EH (cell line): ENCODE measurements at regions not wholly inside any gene's neighbourhood (a gene's known extent, or its start where the extent isn't known, plus 50 kb on each side); places are given as distances from the start of the nearest gene placed in this dataset.

Experiments
- DNase-seq: peaks from one replicate; pipeline ENCODE4 v3.0.0-alpha.2; 2015; ENCODE audit warnings: low read depth

GRCh38 chr14:99347561-99347960 lies 75.6 kb upstream of the BCL11B start:
- DNase-seq: no peak

DNA sequence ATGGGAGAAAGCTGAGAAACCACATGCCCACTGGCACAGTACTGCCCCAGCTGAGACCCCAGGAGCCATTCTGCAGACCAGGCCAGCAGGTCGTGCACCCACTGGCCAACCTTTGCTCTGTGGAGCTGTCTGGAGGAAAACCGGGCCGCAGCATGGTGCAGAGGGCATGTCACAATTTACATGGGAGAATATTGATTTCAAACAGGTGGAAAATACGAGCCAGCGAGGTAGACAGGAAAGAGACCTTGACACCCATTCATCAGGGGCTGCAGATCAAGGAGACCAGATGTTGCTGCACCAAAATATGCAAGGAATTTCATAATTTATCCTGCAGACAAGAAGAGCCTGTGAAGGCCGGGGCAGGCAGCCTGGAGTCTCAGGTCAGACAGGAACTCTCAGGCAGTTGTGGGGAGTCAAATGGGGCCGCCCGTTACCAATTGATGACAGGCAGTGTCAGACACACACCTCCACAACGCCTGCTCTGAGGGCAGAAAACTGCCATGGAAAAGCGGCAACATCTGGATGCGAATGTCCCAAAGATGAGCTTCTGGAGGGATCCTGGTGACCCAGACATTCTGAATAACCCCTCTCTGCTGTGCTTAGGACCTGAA lies 74.6 kb upstream of the BCL11B start:
- DNase-seq: no peak

GRCh38 chr14:99345472-99345871 lies 73.5 kb upstream of the BCL11B start:
- no peak for DNase-seq

DNA sequence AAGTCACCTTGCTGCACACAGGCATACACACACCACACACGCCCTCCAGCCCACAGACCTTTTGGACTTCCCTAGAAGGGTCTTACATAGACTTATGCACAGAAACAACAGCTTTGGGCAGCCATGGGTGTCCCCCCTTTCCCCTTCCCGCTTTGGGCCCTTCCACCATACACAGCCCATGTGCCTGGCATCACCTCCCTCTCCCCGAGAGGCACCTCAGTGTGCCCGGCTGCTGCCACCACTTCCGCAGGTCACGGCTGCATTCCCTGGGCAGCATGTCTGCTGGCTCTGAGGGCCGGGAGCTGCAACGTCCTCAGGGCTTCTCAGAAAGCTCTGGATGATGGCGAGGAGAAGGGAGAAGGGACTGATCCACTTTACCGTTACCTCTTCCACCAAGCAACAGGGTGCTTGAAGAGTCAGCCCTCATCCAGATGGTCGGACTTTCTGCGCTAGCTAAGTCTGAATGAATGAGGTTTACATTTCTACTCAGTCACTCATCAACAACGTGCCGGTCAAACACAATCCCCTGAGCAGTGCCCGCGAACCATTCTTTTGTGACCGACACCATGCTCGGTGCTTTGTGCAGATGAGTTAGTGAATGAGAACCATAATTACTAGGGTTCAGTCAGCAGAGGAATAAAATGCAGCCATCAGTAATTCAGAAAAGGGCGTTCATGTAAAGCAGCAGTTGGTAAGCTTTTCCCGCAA lies 72.2 kb upstream of the BCL11B start:
- DNase-seq: no peak

DNA sequence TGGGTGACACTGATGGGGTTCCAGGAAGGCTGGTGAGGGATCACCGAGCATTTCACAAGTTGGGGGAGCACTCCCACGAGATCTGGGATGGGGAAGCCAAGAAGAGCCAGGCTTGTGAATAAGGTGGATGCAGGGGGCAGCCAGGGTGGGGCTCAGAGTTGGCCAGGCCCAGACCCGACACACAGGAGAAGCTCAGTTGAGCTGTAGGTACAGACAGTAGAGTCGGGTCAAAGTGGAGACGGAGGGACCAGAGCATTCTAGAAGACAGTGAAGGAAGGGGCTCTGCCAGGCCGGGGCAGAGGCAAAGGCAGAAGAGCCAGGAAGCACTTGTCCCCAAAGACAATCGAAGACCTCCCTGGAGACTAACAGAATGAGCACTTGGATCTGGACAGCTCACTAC lies 70.9 kb upstream of the BCL11B start:
- DNase-seq: no peak

GRCh38 chr14:99342204-99342603 lies 70.2 kb upstream of the BCL11B start:
- no peak for DNase-seq

DNA sequence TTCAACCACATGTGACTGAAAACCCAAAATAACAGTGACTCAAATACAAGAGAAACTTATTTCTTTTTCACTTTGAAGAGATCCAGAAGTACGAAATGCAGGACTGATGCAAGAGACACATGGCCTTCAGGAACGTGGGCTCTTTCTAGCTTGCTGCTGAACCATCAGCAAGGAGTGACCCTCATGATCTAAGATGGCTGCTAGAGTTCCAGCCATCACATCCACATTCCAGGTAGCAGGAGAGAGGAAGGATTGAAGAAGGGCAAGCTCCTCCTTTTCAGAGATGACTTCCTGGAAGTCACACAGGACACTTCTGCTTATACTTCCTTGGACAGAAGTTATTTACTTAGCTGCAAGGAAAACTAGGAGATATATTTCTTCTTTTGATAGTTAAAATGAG lies 67.6 kb upstream of the BCL11B start:
- no peak for DNase-seq

DNA sequence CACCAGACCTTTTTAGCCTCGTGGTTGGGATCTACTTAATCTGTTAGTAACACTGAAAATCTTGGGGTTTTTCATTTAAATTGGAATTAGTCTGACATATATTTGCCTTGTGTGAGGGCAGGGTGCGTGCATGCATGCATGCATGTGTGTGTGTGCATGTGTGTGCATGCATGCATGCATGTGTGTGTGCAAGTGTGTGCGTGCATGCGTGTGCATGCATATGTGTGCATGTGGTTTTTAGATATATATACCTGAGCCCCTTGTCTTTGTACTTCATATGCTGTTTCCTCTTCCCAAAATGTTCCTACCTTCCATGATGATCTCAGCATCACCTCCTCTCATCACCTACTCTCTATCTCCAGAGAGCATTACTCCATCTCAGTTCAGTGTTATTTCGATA lies 66.3 kb upstream of the BCL11B start:
- DNase-seq: no peak

GRCh38 chr14:99333841-99334635 lies 62.0 kb upstream of the BCL11B start:
- no peak for DNase-seq

- no peak for DNase-seq
These were observed 61.2 kb upstream of the BCL11B start for GRCh38 chr14:99333214-99333613.

DNA sequence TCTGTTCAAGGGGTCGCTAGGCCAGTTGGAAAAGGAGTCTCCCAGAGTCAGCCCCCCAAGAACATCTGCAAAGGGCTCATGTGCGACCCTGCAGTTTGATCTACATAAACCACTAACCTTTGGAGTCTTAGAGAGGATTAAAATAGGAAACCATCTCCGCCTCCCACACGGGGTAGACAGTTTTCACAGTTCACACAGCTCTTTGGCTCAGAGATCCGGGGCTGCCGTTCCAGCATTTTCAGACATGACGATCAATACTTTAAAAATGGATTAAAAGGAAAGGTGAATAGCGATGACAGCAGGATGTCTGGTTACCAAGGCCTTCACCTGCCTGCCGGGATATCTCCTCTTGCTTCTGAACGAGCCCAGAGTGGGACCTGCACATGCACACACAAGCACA lies 59.8 kb upstream of the BCL11B start:
- DNase-seq: no peak

- no peak for DNase-seq
These were observed 58.6 kb upstream of the BCL11B start for GRCh38 chr14:99330316-99331240.

DNA sequence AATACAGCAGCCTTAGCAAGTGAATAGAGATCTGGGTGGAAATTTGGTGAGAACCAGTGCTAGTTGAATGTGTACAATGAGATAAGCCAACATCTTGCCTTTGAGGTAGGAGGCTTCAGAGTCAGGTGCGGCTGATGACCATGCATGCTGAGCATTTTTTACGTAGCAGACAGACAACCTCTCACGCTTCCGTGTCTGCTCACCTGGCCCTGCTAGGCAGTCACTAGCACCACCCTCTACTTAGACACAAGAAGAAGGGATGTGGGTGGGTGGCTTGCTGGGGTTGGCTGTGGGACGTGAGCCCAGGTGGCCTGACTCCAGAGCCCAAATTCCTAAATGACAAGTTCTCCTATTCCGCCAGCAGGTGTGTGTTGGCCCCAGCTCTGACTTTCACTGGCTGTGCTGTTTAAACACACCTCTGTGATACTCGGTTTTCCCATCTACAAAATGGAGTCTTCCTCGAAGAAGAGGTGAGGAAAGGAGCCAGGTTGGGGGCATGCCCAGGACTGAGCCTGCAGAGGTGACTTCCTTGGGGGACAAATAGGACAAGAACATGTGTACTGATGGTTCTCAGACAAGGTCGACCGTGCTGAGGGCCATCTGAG lies 57.8 kb upstream of the BCL11B start:
- DNase-seq: no peak

- DNase-seq: peak; percentile 28
These were observed 55.7 kb upstream of the BCL11B start for GRCh38 chr14:99327458-99328250.

DNA sequence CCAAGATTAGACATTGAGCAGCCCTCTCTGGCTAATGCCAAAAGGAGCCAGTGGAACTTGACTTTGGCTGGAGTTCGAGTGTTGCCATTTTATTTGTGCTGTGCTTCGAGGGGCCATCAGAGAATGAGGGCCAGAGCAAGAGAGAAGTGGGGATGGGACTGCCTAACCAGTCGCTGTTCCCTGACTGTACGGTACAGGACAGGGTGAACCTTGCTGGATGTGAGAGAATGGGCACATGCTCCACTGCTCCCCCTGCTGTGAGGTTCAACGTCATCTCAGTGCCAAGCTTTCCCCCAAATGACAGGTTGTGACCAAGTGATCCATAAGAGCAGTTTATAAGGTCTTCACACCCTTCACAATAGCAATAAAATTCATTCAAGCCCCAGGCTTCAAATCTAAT lies 55.1 kb upstream of the BCL11B start:
- DNase-seq: no peak

- DNase-seq: no peak
These were observed 54.2 kb upstream of the BCL11B start for GRCh38 chr14:99326041-99326710.

GRCh38 chr14:99325591-99325990 lies 53.6 kb upstream of the BCL11B start:
- DNase-seq: no peak

DNA sequence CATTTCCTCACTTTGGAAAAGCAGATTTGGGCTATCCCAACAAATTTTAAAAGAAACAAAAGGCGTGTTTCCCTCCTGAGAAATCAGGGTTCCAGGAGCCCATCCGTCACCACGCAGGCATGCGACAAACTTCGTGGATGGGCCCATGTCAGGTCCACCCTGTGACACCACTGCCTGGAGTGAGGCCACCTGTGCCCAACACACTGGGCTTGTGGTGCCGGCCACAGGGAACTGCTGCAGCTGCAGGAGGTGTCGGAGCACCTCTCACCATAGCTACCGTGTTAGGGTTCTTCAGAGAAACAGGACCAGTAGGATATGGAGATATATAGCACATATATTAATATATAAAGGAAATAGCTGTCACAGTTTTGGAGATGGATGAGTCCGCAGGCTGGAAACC lies 53.0 kb upstream of the BCL11B start:
- DNase-seq: no peak

GRCh38 chr14:99324291-99324690 lies 52.3 kb upstream of the BCL11B start:
- DNase-seq: no peak

GRCh38 chr14:99323603-99324185 lies 51.7 kb upstream of the BCL11B start:
- no peak for DNase-seq
